ENCODE measurements at regions not wholly inside any gene's neighbourhood (a gene's known extent, or its start where the extent isn't known, plus 50 kb on each side); places are given as distances from the start of the nearest gene placed in this dataset.

GRCh38 chr5:143481697-143482531 is 78.4 kb upstream of the NR3C1 start (continued):
- TF ChIP-seq, protein P1, sequence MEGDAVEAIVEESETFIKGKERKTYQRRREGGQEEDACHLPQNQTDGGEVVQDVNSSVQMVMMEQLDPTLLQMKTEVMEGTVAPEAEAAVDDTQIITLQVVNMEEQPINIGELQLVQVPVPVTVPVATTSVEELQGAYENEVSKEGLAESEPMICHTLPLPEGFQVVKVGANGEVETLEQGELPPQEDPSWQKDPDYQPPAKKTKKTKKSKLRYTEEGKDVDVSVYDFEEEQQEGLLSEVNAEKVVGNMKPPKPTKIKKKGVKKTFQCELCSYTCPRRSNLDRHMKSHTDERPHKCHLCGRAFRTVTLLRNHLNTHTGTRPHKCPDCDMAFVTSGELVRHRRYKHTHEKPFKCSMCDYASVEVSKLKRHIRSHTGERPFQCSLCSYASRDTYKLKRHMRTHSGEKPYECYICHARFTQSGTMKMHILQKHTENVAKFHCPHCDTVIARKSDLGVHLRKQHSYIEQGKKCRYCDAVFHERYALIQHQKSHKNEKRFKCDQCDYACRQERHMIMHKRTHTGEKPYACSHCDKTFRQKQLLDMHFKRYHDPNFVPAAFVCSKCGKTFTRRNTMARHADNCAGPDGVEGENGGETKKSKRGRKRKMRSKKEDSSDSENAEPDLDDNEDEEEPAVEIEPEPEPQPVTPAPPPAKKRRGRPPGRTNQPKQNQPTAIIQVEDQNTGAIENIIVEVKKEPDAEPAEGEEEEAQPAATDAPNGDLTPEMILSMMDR (CRISPR knock-in tag; IDR thresholded peaks at IDR 0.05): no peak
- 0 out of 2 replicates have a peak, but pooled peaks have one; percentile 30 for TF ChIP-seq ZNF564 (CRISPR knock-in tag; IDR thresholded peaks at IDR 0.05)
- TF ChIP-seq GABPB1 (CRISPR knock-in tag; IDR thresholded peaks at IDR 0.05): no peak
- no peak for TF ChIP-seq ZNF251 (CRISPR knock-in tag; IDR thresholded peaks at IDR 0.05)
- TF ChIP-seq, protein P2, sequence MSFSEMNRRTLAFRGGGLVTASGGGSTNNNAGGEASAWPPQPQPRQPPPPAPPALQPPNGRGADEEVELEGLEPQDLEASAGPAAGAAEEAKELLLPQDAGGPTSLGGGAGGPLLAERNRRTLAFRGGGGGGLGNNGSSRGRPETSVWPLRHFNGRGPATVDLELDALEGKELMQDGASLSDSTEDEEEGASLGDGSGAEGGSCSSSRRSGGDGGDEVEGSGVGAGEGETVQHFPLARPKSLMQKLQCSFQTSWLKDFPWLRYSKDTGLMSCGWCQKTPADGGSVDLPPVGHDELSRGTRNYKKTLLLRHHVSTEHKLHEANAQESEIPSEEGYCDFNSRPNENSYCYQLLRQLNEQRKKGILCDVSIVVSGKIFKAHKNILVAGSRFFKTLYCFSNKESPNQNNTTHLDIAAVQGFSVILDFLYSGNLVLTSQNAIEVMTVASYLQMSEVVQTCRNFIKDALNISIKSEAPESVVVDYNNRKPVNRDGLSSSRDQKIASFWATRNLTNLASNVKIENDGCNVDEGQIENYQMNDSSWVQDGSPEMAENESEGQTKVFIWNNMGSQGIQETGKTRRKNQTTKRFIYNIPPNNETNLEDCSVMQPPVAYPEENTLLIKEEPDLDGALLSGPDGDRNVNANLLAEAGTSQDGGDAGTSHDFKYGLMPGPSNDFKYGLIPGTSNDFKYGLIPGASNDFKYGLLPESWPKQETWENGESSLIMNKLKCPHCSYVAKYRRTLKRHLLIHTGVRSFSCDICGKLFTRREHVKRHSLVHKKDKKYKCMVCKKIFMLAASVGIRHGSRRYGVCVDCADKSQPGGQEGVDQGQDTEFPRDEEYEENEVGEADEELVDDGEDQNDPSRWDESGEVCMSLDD (CRISPR knock-in tag; IDR thresholded peaks at IDR 0.05; ENCODE audit: borderline replicate concordance): no peak
- no peak for TF ChIP-seq ZNF549 (CRISPR knock-in tag; IDR thresholded peaks at IDR 0.05)
- no peak for TF ChIP-seq ZEB1 (IDR thresholded peaks at IDR 0.05; ENCODE audit: insufficient replicate concordance, low read depth)
- 0 out of 2 replicates have a peak, but pooled peaks have one; percentile 52 for TF ChIP-seq ERF (CRISPR knock-in tag; IDR thresholded peaks at IDR 0.05)
- TF ChIP-seq HNRNPK (IDR thresholded peaks at IDR 0.05; ENCODE audit: low read depth, low read length, poor library complexity, severe bottlenecking): no peak
- TF ChIP-seq ZNF274 (CRISPR knock-in tag; IDR thresholded peaks at IDR 0.05): no peak
- no peak for TF ChIP-seq ZNF841 (CRISPR knock-in tag; IDR thresholded peaks at IDR 0.05; ENCODE audit: borderline replicate concordance)
- TF ChIP-seq ZBTB8A (CRISPR knock-in tag; IDR thresholded peaks at IDR 0.05; ENCODE audit: borderline replicate concordance, low read depth): no peak
- TF ChIP-seq, protein P3, sequence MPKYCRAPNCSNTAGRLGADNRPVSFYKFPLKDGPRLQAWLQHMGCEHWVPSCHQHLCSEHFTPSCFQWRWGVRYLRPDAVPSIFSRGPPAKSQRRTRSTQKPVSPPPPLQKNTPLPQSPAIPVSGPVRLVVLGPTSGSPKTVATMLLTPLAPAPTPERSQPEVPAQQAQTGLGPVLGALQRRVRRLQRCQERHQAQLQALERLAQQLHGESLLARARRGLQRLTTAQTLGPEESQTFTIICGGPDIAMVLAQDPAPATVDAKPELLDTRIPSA (CRISPR knock-in tag; IDR thresholded peaks at IDR 0.05; ENCODE audit: borderline replicate concordance): no peak
- no peak for TF ChIP-seq ZNF883 (CRISPR knock-in tag; IDR thresholded peaks at IDR 0.05; ENCODE audit: not compliant biosample characterization)
- 0 out of 2 replicates have a peak, but pooled peaks have one; percentile 62 for TF ChIP-seq ZSCAN31 (CRISPR knock-in tag; IDR thresholded peaks at IDR 0.05; ENCODE audit: low read depth)
- TF ChIP-seq, protein P4, sequence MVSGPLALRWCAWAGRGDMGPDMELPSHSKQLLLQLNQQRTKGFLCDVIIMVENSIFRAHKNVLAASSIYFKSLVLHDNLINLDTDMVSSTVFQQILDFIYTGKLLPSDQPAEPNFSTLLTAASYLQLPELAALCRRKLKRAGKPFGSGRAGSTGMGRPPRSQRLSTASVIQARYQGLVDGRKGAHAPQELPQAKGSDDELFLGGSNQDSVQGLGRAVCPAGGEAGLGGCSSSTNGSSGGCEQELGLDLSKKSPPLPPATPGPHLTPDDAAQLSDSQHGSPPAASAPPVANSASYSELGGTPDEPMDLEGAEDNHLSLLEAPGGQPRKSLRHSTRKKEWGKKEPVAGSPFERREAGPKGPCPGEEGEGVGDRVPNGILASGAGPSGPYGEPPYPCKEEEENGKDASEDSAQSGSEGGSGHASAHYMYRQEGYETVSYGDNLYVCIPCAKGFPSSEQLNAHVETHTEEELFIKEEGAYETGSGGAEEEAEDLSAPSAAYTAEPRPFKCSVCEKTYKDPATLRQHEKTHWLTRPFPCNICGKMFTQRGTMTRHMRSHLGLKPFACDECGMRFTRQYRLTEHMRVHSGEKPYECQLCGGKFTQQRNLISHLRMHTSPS (CRISPR knock-in tag; IDR thresholded peaks at IDR 0.05; ENCODE audit: low read depth): no peak
- TF ChIP-seq, protein P5, sequence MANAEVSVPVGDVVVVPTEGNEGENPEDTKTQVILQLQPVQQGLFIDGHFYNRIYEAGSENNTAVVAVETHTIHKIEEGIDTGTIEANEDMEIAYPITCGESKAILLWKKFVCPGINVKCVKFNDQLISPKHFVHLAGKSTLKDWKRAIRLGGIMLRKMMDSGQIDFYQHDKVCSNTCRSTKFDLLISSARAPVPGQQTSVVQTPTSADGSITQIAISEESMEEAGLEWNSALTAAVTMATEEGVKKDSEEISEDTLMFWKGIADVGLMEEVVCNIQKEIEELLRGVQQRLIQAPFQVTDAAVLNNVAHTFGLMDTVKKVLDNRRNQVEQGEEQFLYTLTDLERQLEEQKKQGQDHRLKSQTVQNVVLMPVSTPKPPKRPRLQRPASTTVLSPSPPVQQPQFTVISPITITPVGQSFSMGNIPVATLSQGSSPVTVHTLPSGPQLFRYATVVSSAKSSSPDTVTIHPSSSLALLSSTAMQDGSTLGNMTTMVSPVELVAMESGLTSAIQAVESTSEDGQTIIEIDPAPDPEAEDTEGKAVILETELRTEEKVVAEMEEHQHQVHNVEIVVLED (CRISPR knock-in tag; IDR thresholded peaks at IDR 0.05; ENCODE audit: borderline replicate concordance): no peak
- TF ChIP-seq SRY (CRISPR knock-in tag; IDR thresholded peaks at IDR 0.05): no peak
- TF ChIP-seq ATRX (CRISPR knock-in tag; IDR thresholded peaks at IDR 0.05; ENCODE audit: borderline replicate concordance): no peak
- TF ChIP-seq MEIS1 (CRISPR knock-in tag; IDR thresholded peaks at IDR 0.05; ENCODE audit: borderline replicate concordance): no peak

All from HepG2 (cell line).